Stromal cell of bone marrow (primary cell): ENCODE measurements at regions not wholly inside any gene's neighbourhood (a gene's known extent, or its start where the extent isn't known, plus 50 kb on each side); places are given as distances from the start of the nearest gene placed in this dataset.
"Not testable (repeated sequence)": the region's sequence is repeated elsewhere in the genome, so short reads cannot be mapped to it uniquely, and the experiment has no call there.

ENCODE experiments used
- DNase-seq: peaks from one replicate; pipeline ENCODE4 v3.0.0-alpha.2; 2012; ENCODE audit warnings: low read depth

DNA sequence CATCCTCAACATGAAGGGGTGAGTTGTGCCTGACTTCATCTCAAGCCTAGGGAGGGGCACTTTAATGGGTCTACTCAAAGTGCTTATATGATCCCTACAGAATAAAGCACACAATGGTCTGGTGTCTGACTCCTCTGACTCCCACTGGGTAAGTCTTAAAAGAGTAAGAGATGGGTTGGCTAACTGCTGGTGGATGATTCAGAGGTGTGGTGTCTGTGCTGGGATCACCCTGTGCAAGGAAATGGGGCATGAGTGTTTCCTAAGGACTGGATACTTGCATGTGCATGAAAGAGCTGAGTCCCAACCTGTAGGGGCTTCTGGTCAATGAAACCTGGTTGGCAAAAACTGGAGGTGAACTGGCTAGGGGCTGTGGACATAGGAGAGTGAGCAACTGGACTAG, 158.8 kb downstream of the IL20RB start:
- DNase-seq, result no peak

DNA sequence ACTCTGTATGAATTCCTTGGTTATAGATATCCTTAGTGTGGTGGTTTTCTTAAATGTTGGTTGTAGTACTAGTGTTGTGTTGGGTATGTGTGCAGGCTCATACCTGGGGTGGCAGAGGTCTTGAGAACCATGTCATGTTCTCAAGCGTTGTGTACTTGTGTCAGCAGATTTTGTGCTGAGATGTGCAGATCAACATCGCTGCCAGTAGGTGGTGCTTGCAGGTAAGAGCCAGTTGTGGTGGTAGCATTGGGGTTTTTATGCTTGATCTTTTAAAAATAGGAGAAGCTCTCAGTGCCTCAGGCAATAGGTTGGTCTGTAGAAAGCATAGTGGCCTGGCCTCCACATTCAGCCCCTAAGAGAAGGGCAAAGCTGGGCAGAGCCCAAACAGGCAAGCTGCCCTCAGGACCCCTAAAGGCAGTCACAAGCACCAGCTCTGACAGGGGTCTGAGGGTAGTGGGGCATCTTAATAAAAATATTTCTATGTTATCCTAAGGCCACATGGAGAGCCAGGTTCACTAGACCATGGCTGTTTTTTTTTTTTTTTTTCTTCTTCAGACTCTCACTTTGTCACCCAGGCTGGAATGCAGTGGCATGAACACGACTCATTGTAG, 164.0 kb downstream of the IL20RB start:
- DNase-seq, result no peak

DNA sequence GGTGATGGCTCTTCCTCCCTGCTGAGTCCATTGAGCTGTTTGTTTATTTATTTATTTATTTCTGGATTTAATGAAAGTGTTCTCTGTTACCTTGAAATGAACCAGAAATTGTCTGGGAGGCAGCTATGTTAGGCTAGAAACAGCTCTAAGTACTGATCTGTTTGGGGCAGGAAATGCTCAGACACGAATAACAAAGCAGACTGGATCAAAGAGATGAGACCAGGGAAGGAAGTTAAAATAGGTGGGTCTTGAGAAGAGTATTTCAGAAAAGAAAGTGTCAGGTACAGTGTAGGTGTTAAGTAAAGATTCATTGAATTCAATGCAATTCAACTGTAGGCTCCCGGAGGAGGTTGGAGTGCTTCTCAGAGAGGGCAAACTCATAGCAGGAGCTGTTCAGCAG, 173.3 kb downstream of the IL20RB start:
- no peak for DNase-seq

DNA sequence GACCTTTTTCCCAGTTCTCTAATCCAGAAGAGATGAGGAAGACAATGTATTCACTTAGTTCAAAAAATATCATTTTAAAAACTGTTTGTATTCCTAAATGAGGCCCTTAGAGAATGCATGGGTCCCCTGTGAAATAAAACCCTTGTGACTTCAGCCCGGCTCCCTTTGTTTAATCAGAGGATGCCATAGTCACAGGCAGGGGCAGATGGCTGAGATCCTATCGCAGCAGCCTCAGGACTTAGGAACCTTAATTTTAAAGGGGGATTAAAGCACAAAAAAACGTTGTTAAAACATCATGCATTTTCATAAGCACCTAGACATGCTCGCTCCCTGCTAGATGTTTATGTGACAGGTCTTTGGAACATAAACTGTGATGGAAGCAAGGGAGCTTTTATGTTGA, 176.6 kb downstream of the IL20RB start:
- no peak for DNase-seq

- no peak for DNase-seq
Observed at GRCh38 chr3:137148406-137148805, 190.6 kb downstream of the IL20RB start.

GRCh38 chr3:137148917-137149316, 191.1 kb downstream of the IL20RB start:
- no peak for DNase-seq

GRCh38 chr3:137150825-137151224, 193.0 kb downstream of the IL20RB start:
- no peak for DNase-seq

- not testable (repeated sequence) for DNase-seq
Observed at GRCh38 chr3:137153046-137153445, 195.3 kb downstream of the IL20RB start.

DNA sequence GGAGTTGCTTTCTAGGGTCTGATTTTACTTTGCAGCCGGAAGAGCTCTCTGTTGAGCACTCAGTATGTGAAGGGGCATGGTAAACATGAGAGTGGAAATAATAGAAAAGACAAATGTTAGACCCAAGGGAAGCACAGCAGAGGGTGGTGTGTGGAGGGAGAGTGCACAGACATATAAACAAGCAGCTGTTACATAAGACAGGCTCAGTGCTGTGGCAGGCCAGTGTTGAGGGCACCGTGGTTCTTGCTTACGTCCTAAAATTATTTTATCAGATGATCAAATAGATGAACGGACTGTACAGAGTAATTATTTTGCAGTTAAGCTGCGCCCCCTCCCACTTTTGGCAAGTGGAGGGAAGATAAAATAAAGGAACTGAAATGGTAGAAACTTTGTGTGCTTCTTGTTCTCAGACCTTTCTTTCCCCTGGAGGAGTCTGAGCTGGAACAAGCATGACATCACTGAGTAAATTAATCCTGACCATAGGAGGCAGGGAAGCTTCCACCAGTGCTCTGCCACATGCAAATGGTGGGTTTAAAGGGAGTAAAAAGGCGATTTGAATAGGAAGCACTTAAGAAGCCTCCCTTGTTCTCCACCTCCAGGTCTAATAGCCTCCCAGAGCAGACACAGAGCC, 205.6 kb downstream of the IL20RB start:
- DNase-seq, result no peak

- no peak for DNase-seq
Observed at GRCh38 chr3:137163958-137164357, 206.2 kb downstream of the IL20RB start.

DNA sequence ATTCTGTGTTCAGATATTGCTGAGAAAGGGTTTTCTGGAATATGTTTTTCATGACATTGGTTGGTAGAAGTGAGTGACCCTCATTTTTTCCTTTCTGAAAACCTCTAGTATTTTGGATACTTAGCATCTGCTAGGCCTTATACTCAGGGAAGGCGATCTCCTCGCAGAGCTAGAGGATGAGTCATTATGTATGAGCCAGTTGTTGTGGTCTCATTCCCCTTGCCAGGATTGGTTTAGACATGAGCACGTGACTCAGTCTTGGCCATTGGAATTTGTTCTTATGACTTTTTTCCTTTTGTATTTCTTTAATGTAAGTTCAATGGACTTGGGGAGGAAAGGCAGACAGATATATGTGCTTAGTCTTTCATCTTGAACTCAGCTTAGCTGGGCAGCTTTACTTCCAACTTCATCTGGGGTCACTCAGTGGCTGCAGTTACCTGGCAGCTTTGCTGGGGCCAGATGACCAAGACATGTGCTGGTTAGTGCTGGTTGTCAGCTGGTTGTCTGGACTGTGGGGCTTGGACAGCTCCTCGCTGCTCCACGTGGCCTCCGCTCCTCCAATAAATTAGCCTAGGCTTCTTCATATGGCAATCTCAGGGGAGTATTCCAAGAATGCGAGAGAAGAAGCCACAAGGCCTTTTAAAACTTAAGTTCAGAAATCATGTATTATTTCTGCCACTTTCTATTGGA, 207.5 kb downstream of the IL20RB start:
- DNase-seq, result peak; percentile 12

DNA sequence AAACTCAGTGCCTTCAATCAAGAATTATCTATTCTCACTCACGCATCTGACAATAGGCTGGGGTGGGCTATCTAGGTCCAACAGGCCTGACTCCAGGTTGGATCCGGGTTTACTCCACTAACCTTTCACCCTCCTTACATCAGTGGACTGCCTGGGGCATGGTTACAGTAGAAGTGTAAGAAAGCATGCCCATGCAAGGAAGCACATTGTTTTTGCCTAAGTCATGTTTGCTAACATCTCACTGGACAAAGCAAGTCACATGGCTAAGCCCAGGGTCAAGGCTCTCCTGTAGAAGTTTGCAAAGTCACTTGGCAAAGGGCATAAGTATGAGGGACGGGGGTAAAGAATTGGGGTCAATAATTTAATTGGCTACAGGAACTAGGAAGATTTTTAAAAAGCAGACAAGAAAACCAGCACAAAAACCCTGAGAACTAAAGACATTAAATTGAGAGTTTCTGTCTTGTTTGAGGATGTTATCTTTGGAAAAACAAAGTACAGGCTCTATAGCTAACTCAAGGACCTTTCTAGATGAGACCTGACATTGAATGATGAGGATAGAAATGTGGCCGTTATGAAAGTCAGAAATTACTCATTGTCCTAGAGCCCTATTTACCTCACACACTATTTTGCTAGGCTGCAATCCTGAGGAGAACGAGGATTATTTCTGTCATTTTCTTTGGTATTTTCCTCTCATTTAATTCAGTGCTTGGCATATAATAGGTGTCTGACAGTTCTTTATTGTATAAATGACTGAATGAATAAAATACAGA, 214.2 kb downstream of the IL20RB start:
- no peak for DNase-seq

DNA sequence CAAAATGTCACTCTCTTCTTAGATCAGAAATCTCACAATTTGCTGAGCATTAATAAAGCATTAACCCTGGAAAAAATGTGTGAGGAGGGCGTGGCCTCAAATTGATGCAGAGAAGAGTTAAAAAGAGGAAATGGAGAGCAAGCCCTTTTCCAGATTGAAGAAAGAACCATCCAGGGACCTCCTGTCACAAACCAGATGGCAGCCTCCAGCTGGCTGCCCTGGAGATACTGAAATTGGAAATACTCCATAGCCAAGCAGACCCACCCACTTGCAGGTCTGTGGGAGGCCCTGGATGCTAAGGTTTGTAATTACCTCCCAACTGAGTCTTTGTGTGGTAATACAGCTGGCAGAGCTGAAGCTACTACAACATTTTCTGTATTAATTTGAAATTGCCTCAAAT, 214.9 kb downstream of the IL20RB start:
- no peak for DNase-seq

DNA sequence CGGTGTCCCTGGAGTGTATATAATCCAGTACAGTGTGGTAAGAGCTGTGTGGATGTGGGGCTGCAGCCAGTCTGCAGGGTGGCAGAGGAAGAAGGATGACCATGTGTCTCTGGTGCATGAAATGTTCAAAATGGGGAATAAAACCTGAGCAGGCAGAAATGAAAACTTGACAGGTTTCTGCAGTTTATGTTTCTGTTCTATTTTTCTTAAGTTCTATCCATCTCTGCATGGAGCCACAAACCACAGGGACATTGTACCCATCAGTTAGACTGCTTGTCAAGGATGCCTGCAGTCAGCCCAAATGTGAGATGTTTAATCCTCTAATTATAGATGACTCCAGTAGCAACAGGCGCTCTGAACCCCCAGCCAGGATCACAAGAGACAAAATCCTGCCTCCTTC, 216.7 kb downstream of the IL20RB start:
- DNase-seq, result no peak

DNA sequence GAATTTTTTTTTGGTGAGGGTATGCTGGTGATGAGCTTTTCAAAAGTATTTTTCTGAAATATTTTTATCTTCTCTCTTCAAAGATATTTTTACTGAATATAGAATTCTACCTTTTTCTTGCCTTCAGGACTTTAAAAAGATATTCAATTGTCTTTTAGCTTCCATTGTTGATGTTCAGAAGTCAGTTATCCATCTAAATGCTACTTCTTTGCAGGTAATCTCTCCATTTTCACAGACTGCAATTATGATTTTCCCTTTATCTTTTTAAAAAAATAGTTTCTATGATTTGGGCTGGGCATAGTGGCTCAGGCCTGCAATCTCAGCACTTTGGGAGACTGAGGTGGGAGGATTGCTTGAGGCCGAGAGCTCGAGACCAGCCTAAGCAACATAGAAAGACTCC, 222.4 kb downstream of the IL20RB start:
- no peak for DNase-seq

GRCh38 chr3:137191133-137191923, 233.5 kb downstream of the IL20RB start:
- no peak for DNase-seq

DNA sequence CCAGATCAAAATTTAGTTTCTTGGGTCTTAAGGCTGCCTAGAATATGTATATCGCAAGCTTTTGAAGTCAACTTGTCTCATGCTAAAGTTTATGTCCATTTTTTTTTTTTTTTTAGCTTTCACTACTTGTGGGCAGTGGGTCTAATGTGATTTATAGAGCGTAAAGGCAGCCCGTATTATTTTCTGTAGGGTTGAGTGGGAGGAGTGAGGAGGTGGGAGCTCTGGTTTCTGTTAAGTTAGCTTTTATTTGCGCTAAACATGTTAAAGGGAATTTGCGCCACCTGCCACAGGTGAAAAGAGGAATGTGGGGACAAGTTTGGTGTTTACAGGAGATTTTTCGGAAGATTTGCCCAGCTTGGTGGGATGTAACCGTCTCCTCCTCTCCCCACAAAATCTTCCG, 234.2 kb downstream of the IL20RB start:
- DNase-seq, result no peak

DNA sequence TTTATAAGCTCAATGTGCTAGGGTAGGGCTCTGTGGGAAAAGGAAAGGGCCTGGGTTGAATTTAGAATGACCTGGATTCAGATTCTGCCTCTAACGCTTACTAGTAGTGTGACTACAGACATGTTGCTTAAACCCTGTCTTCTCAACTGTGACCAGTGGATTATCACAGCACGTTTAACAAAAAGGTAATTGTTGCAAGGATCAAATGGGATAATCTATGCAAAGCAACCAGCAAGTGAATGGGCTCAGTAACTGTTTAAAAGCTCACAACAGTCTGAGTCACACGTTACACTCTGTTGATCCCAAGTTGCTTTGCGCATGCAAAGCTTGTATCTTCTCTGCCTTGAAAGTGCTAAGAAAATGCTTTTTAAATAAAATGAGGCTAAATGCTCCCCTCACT, 236.5 kb downstream of the IL20RB start:
- DNase-seq, result no peak

- DNase-seq, result not testable (repeated sequence)
Observed at GRCh38 chr3:137198374-137198773, 240.6 kb downstream of the IL20RB start.

GRCh38 chr3:137199678-137200077, 241.9 kb downstream of the IL20RB start:
- no peak for DNase-seq

GRCh38 chr3:137201066-137201465, 243.3 kb downstream of the IL20RB start:
- DNase-seq, result no peak

DNA sequence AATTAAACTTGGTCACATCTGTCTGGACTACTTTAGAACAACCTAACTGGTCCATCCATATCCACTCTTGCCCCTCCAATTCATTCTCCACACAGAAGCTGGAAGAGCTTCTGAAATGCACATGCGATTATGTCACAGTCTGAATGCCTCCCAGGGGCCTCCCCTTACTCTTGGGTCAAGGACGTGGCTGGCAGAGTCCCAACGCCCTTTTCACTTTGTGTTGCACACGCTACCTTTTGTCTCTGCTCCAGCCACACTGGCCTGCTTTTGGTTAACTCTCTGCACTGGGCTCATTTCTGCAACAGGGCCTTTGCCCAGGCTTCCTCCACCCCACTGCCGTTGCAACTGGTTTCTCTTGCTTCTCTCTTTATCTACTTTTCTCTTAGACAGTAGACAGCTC, 245.2 kb downstream of the IL20RB start:
- DNase-seq, result no peak
